ENCODE measurements at regions not wholly inside any gene's neighbourhood (a gene's known extent, or its start where the extent isn't known, plus 50 kb on each side); places are given as distances from the start of the nearest gene placed in this dataset.

DNA sequence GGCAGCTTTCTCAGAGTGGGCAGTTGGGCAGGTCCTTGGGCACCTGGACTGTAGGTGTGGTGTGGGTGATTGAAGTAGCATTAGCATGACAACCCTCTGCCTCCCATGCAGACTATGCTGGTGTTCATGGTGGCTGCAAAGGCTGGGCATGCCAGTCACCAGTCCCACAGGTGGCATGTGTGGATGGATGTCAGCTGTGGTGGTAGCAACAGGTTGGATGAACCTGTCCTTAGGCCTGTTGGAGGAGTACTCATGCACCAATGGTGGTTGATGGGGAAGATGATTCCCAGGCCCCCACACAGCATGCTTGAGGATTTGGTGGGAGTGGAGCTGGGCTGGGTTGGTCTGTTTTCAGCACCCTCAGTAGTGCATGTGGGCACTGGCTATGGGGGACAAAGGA lies 251.1 kb downstream of the PAX1 start:
- DNase-seq (ENCODE audit: low read depth): no peak
- TF ChIP-seq, protein P1, sequence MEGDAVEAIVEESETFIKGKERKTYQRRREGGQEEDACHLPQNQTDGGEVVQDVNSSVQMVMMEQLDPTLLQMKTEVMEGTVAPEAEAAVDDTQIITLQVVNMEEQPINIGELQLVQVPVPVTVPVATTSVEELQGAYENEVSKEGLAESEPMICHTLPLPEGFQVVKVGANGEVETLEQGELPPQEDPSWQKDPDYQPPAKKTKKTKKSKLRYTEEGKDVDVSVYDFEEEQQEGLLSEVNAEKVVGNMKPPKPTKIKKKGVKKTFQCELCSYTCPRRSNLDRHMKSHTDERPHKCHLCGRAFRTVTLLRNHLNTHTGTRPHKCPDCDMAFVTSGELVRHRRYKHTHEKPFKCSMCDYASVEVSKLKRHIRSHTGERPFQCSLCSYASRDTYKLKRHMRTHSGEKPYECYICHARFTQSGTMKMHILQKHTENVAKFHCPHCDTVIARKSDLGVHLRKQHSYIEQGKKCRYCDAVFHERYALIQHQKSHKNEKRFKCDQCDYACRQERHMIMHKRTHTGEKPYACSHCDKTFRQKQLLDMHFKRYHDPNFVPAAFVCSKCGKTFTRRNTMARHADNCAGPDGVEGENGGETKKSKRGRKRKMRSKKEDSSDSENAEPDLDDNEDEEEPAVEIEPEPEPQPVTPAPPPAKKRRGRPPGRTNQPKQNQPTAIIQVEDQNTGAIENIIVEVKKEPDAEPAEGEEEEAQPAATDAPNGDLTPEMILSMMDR (IDR thresholded peaks at IDR 0.05; ENCODE audit: low read depth, low read length): no peak
- TF ChIP-seq, protein P2, sequence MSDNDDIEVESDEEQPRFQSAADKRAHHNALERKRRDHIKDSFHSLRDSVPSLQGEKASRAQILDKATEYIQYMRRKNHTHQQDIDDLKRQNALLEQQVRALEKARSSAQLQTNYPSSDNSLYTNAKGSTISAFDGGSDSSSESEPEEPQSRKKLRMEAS (IDR thresholded peaks at IDR 0.05; ENCODE audit: low read depth, low read length): no peak
- TF ChIP-seq POLR2A (IDR thresholded peaks at IDR 0.05; ENCODE audit: extremely low read depth, insufficient read length) (no peak), MYC (IDR thresholded peaks at IDR 0.05; ENCODE audit: low read depth, low read length) (no peak)
- H3K4me3 ChIP-seq (ENCODE audit: low read depth, low read length): no peak overlapping the region

DNA sequence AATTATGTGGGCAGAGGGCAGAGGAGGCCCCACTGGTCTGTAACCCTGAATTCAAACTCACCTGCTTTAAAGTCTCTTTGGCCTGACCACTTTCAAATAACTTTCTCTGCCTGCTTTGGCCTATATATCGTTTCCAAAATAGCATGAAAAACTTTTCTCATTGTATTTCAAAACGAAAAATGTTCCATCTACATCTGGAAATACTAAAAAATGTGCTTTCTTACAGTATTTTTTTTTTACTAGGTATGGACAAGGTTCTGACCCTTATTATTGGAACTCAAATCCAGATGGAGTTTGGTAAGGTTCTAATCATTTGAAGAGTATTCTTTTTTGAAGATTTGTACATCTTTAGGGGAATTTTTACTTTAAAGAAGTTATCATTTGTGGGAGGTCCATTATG lies 241.9 kb downstream of the PAX1 start:
- DNase-seq (ENCODE audit: low read depth): no peak
- TF ChIP-seq MYC (IDR thresholded peaks at IDR 0.05; ENCODE audit: low read depth, low read length): no peak
- TF ChIP-seq POLR2A (IDR thresholded peaks at IDR 0.05; ENCODE audit: extremely low read depth, insufficient read length): no peak
- TF ChIP-seq, protein P2 (IDR thresholded peaks at IDR 0.05; ENCODE audit: low read depth, low read length): no peak
- TF ChIP-seq, protein P1 (IDR thresholded peaks at IDR 0.05; ENCODE audit: low read depth, low read length): no peak
- H3K4me3 ChIP-seq (ENCODE audit: low read depth, low read length): no peak overlapping the region

DNA sequence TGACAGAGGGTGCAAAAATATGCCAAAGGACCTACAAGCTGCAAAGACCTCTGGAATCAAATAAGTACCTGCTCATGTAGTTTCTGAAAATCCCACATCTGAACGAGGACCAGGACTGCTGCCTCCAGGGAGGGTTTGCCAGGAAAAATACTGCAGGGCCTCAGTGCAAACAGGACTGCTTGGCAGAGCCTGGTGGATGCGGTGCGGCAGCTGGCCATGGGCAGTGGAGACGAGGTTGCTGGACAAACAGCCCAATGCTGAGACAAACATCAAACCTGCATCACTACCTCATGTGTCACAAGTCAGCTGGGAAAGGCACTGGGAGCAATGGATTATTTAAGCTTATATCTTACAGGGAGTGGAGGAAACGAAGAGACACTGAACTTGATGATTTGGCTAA lies 238.8 kb downstream of the PAX1 start:
- H3K4me3 ChIP-seq (ENCODE audit: low read depth, low read length): no peak overlapping the region
- TF ChIP-seq POLR2A (IDR thresholded peaks at IDR 0.05; ENCODE audit: extremely low read depth, insufficient read length) (no peak), MYC (IDR thresholded peaks at IDR 0.05; ENCODE audit: low read depth, low read length) (no peak)
- no peak for DNase-seq (ENCODE audit: low read depth)

DNA sequence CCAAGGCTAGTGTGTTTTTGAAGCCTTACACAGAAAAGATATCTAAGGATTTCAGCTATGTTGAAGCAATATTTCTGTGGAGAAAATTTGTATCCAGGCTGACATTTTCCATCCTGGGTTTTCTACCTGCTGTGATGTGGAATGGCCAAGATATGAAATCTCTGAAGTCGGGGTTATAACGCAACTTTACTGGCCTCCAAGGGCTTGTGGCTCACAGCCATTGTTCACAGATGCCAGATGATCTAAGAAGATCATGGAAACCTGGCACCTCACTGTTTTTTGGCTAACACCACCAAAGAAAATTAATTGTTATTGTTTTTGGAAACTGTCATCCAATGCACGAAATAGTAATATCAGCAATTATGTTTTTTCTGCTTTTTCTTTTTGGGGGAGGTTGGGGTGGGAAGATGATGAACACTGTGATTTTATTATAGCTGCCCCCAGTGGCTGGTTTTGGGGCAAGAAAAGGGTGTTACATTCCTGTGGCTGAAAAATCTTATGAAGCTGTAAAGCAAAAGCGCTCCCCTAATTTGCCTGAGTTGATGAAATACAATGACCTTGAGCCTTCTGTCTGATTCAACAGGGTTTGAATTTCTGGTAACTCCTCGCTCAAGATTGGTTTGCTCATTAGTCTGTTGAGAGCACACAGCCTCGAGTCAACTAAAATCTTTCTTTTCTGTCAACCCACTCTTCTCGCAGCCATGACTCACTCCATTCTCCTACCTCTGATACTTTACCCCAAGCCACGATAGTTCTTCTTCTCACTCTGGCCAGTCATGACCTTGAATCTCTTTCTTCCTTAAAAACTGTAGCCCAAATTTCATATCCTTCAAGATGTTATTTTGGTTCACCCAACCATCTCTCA lies 236.7 kb downstream of the PAX1 start:
- DNase-seq (ENCODE audit: low read depth): no peak
- H3K4me3 ChIP-seq (ENCODE audit: low read depth, low read length): no peak overlapping the region
- no peak for TF ChIP-seq MYC (IDR thresholded peaks at IDR 0.05; ENCODE audit: low read depth, low read length)
- TF ChIP-seq, protein P2 (IDR thresholded peaks at IDR 0.05; ENCODE audit: low read depth, low read length): no peak
- TF ChIP-seq, protein P1 (IDR thresholded peaks at IDR 0.05; ENCODE audit: low read depth, low read length): no peak
- TF ChIP-seq POLR2A (IDR thresholded peaks at IDR 0.05; ENCODE audit: extremely low read depth, insufficient read length): no peak

DNA sequence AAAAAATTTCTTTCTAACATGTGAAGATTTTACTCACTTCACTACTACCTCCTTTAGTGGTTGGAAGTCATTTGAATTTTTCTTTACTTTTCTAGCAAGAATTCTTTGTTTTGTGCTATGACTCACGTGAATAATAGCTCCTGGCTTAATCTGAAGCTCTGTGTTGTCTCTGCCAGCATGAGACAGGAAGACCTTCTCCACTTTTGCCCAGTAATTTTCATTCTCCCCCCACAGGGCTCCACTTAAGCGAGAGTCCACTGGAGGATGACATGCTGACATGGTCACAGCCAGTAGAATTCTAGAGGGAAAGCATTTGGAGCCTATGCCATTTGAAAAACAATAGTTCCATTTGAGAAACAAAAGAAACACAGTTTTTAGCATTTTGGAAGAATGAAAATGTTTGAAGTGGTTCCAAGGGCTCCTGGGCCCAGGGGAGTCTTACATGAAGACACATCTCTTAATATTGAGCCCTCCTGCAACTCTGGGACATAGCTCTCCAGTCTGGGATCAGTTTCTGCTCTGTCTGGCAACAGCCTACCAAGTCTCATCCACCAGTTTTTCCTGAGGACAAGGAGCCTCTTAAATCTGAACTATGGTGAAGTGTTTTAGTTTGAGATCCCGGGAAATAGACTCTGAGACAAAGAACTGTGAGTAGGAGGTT lies 231.4 kb downstream of the PAX1 start:
- no peak for DNase-seq (ENCODE audit: low read depth)
- H3K4me3 ChIP-seq (ENCODE audit: low read depth, low read length): no peak overlapping the region
- TF ChIP-seq POLR2A (IDR thresholded peaks at IDR 0.05; ENCODE audit: extremely low read depth, insufficient read length) (no peak), MYC (IDR thresholded peaks at IDR 0.05; ENCODE audit: low read depth, low read length) (no peak)
- TF ChIP-seq, protein P2 (IDR thresholded peaks at IDR 0.05; ENCODE audit: low read depth, low read length): no peak
- TF ChIP-seq, protein P1 (IDR thresholded peaks at IDR 0.05; ENCODE audit: low read depth, low read length): no peak

DNA sequence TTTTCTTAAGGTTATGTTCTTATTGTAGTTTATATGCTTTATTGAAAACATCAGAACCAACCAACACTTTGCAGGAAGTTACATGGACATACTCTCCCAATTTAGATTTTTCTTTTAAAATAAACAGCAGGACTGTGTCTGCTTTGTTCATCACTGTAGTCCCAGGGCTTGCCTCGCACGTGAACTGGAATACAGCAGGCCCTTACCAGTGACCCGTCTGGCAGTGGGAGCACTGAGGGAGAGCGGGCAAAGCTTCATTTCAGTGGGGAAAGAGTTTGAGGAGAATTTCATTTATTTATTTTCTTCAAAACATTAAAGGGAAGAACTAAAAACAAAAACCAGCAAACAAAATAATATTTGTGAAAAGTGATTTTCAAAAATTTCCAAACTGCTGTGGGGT lies 230.8 kb downstream of the PAX1 start:
- DNase-seq (ENCODE audit: low read depth): no peak
- TF ChIP-seq, protein P2 (IDR thresholded peaks at IDR 0.05; ENCODE audit: low read depth, low read length): no peak
- no peak for TF ChIP-seq POLR2A (IDR thresholded peaks at IDR 0.05; ENCODE audit: extremely low read depth, insufficient read length)
- no peak for TF ChIP-seq MYC (IDR thresholded peaks at IDR 0.05; ENCODE audit: low read depth, low read length)
- TF ChIP-seq, protein P1 (IDR thresholded peaks at IDR 0.05; ENCODE audit: low read depth, low read length): no peak

More for the DNA sequence above, 230.8 kb downstream of the PAX1 start:
- no peak overlapping the region for H3K4me3 ChIP-seq (ENCODE audit: low read depth, low read length)

Data from NB4 (cell line).